ENCODE measurements at regions not wholly inside any gene's neighbourhood (a gene's known extent, or its start where the extent isn't known, plus 50 kb on each side); places are given as distances from the start of the nearest gene placed in this dataset.

DNA sequence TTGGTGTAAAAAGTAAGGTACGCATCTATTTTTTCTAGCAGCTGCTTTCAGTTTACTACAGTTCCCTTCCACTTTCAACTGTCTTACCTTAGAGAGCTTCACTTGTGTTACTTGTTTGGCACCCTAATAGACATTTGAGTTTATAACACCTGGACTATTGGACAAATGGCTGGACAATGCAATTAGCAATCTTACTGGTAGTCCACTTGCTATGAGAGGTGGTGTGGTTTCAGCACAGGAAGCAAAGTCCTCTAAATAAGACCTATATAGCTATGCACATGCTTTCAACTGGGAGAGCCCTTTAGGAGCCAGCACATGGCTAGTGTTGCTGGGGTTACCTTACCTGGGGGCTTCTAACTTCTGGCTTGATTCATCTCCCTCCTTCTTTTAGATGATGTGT lies 119.6 kb upstream of the RANBP3L start:
- TF ChIP-seq, protein P1, sequence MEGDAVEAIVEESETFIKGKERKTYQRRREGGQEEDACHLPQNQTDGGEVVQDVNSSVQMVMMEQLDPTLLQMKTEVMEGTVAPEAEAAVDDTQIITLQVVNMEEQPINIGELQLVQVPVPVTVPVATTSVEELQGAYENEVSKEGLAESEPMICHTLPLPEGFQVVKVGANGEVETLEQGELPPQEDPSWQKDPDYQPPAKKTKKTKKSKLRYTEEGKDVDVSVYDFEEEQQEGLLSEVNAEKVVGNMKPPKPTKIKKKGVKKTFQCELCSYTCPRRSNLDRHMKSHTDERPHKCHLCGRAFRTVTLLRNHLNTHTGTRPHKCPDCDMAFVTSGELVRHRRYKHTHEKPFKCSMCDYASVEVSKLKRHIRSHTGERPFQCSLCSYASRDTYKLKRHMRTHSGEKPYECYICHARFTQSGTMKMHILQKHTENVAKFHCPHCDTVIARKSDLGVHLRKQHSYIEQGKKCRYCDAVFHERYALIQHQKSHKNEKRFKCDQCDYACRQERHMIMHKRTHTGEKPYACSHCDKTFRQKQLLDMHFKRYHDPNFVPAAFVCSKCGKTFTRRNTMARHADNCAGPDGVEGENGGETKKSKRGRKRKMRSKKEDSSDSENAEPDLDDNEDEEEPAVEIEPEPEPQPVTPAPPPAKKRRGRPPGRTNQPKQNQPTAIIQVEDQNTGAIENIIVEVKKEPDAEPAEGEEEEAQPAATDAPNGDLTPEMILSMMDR (IDR thresholded peaks at IDR 0.05) = no peak
- TF ChIP-seq POLR2A (IDR thresholded peaks at IDR 0.05) = no peak

Measured in testis (tissue), 2 donors.